Smooth muscle cell (in vitro differentiated cells): ENCODE measurements at regions not wholly inside any gene's neighbourhood (a gene's known extent, or its start where the extent isn't known, plus 50 kb on each side); places are given as distances from the start of the nearest gene placed in this dataset.

ENCODE experiments used
- DNase-seq: peaks from one replicate; lab custom pipeline; 2025; ENCODE audit not compliant: unreplicated experiment; lab: John Stamatoyannopoulos, UW
- H2AFZ ChIP-seq: fragments of 200-600 bp; sonication (generic); 2 replicates; pipeline ENCODE4 v1.6.0; 2016; ENCODE audit warnings: antibody characterized with exemption, low read depth, mild to moderate bottlenecking
- H3F3A ChIP-seq: fragments of 200-600 bp; sonication (generic); 2 replicates; pipeline ENCODE4 v1.6.0; 2017; ENCODE audit warnings: antibody characterized with exemption, low read depth
- H3K27ac ChIP-seq: fragments of 200-600 bp; sonication (generic); 2 replicates; pipeline ENCODE4 v1.5.1; 2016; ENCODE audit warnings: low read depth, mild to moderate bottlenecking
- H3K27me3 ChIP-seq: fragments of 200-600 bp; sonication (generic); 2 replicates; pipeline ENCODE4 v1.6.1; 2016; ENCODE audit warnings: low read depth, mild to moderate bottlenecking
- H3K36me3 ChIP-seq: fragments of 200-600 bp; sonication (generic); 2 replicates; pipeline ENCODE4 v1.5.1; 2016; ENCODE audit warnings: low read depth
- H3K4me1 ChIP-seq: fragments of 200-600 bp; sonication (generic); 2 replicates; pipeline ENCODE4 v1.5.1; 2016; ENCODE audit warnings: low read depth
- H3K4me2 ChIP-seq: fragments of 200-600 bp; sonication (generic); 2 replicates; pipeline ENCODE4 v1.6.0; 2016; ENCODE audit warnings: mild to moderate bottlenecking
- H3K4me3 ChIP-seq: fragments of 200-600 bp; sonication (generic); 2 replicates; pipeline ENCODE4 v1.5.1; 2016; ENCODE audit warnings: mild to moderate bottlenecking
- H3K79me2 ChIP-seq: fragments of 200-600 bp; sonication (generic); 2 replicates; pipeline ENCODE4 v1.6.0; 2016; ENCODE audit warnings: low read depth, mild to moderate bottlenecking
- H3K9ac ChIP-seq: fragments of 200-600 bp; sonication (generic); 2 replicates; pipeline ENCODE4 v1.6.0; 2016; ENCODE audit warnings: low read depth
- H3K9me3 ChIP-seq: fragments of 200-600 bp; sonication (generic); replicated peaks from 2 replicates; pipeline ENCODE4 v1.5.1; 2016; ENCODE audit warnings: low read depth
- H4K20me1 ChIP-seq: fragments of 200-600 bp; sonication (generic); 2 replicates; pipeline ENCODE4 v1.6.0; 2016; ENCODE audit warnings: low read depth
- WGBS: methylation state at CpG from one replicate; pipeline ENCODE4 v1.1.7; 2016; ENCODE audit warnings: low lambda C conversion rate; 5-methylcytosine and 5-hydroxymethylcytosine counted together
- TF ChIP-seq, protein P1 (sequence below): fragments of 200-600 bp; sonication (generic); IDR thresholded peaks from 2 replicates; pipeline ENCODE4 v1.5.1; 2017; ENCODE audit warnings: borderline replicate concordance, mild to moderate bottlenecking, antibody characterized with exemption; ENCODE audit not compliant: insufficient read depth, poor library complexity, severe bottlenecking

DNA sequence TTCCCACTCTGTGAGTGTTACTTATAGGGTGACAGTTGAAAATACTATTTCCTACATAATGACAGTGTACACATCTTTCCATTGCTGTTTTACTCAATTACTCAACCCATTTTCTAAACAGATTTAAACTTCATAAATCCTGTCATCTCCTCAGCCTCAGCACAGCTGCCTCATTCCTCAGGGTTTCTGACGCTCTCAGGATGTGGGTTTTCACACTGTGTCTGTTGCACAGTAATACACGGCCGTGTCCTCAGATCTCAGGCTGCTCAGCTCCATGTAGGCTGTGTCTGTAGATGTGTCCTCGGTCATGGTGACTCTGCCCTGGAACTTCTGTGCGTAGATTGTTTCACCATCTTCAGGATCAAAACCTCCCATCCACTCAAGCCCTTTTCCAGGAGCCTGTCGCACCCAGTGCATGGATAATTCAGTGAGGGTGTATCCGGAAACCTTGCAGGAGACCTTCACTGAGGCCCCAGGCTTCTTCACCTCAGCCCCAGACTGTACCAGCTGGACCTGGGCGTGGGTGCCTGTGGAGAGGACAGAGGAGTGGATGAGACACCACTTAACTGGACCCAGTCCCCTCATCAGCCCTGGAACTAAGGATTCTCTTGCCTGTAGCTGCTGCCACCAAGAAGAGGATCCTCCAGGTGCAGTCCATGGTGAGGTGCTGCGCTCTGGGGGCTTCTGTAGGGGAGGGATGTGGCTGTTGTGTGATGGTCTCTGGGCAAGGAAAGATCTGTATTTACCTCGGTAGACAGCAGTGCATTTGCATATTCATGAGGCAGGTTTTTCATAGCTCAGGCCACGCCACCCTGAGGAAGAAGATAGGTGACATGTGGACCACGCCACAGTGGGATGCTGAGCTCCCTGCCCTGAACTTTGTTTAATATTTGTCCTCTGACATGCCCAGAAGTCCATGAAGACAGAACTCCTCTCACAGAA lies 750.2 kb downstream of the TMEM121 start:
- 48% methylated on average over 12 of the region's 12 CpGs for WGBS
- H3K9me3 ChIP-seq = peaks cover 9% of the 10 kb centered on the region
- H3K27me3 ChIP-seq = no peaks in the 10 kb centered on the region

DNA sequence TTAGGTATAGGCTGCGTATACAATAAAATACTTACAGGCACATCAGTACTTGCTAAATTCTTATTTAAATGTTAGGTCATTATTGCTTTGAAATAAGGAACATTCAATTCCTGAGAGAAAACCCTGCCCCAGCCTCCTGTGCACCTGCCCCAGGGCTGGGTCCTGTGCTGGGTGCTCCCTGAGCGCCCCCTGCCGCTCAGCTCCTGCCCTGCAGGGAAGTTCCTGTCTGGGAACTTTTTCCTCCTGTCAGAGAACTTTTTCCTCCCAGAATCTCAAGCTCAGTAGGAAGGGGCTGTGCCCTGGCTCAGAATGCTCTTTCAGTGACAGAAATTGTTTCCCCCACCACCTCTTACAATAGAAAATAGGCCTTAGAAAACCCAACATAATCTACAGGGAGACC lies 751.1 kb downstream of the TMEM121 start:
- no peak overlapping the region for H2AFZ ChIP-seq
- H3K4me2 ChIP-seq = no peak overlapping the region
- H3K27ac ChIP-seq = no peak overlapping the region
- H3F3A ChIP-seq = no peaks in the 10 kb centered on the region
- H3K9me3 ChIP-seq = peaks cover 7% of the 10 kb centered on the region
- H3K4me3 ChIP-seq = no peak overlapping the region
- WGBS = 39% methylated on average over 3 of the region's 3 CpGs
- no peak overlapping the region for H3K9ac ChIP-seq
- H3K4me1 ChIP-seq = no peaks in the 10 kb centered on the region
- H3K36me3 ChIP-seq = no peaks in the 10 kb centered on the region
- TF ChIP-seq, protein P1, sequence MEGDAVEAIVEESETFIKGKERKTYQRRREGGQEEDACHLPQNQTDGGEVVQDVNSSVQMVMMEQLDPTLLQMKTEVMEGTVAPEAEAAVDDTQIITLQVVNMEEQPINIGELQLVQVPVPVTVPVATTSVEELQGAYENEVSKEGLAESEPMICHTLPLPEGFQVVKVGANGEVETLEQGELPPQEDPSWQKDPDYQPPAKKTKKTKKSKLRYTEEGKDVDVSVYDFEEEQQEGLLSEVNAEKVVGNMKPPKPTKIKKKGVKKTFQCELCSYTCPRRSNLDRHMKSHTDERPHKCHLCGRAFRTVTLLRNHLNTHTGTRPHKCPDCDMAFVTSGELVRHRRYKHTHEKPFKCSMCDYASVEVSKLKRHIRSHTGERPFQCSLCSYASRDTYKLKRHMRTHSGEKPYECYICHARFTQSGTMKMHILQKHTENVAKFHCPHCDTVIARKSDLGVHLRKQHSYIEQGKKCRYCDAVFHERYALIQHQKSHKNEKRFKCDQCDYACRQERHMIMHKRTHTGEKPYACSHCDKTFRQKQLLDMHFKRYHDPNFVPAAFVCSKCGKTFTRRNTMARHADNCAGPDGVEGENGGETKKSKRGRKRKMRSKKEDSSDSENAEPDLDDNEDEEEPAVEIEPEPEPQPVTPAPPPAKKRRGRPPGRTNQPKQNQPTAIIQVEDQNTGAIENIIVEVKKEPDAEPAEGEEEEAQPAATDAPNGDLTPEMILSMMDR = no peak
- DNase-seq = no peak
- H4K20me1 ChIP-seq = no peaks in the 10 kb centered on the region
- no peaks in the 10 kb centered on the region for H3K27me3 ChIP-seq
- no peaks in the 10 kb centered on the region for H3K79me2 ChIP-seq

More for the DNA sequence above, 750.2 kb downstream of the TMEM121 start:
- no peak overlapping the region for H3K4me2 ChIP-seq
- no peaks in the 10 kb centered on the region for H3K79me2 ChIP-seq
- H3K4me1 ChIP-seq = no peaks in the 10 kb centered on the region
- TF ChIP-seq, protein P1 = no peak
- H3F3A ChIP-seq = no peaks in the 10 kb centered on the region
- no peak overlapping the region for H3K4me3 ChIP-seq
- DNase-seq = no peak
- H3K9ac ChIP-seq = no peak overlapping the region
- no peaks in the 10 kb centered on the region for H4K20me1 ChIP-seq
- H3K27ac ChIP-seq = no peak overlapping the region
- H3K36me3 ChIP-seq = no peaks in the 10 kb centered on the region
- no peak overlapping the region for H2AFZ ChIP-seq

DNA sequence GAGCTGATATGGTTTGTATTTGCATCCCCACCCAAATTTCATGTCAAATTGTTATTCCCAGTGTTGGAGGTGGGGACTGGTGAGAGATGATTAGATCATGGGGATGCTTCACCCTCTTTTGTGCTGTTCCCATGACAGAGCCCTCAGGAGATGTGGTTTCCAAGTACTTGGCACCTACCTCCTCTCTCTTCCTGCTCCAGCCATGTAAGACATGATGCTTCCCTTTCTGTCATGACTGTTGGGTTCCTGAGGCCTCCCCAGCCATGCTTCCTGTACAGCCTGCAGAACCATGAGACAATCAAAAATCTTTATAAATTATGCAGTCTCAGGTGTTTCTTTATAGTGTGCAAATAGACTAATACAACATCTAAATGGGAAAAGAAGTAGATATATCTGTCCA lies 754.5 kb downstream of the TMEM121 start:
- Histone ChIP-seq H3K79me2 (no peaks in the 10 kb centered on the region), H4K20me1 (no peaks in the 10 kb centered on the region), H3K9me3 (peaks cover 6% of the 10 kb centered on the region), H3K36me3 (no peaks in the 10 kb centered on the region), H3K4me1 (no peaks in the 10 kb centered on the region), H3K27ac (no peak overlapping the region), H3K9ac (no peak overlapping the region), H2AFZ (no peak overlapping the region), H3K27me3 (no peaks in the 10 kb centered on the region), H3K4me2 (no peak overlapping the region), H3F3A (no peaks in the 10 kb centered on the region), H3K4me3 (no peak overlapping the region)
- TF ChIP-seq, protein P1 = no peak
- no peak for DNase-seq
